Lung (tissue), 11 donors: ENCODE measurements at regions not wholly inside any gene's neighbourhood (a gene's known extent, or its start where the extent isn't known, plus 50 kb on each side); places are given as distances from the start of the nearest gene placed in this dataset.

Experiments used
- ATAC-seq: fragments of 200-7000 bp; cut with Tn5 transposase; one replicate; pipeline ENCODE4 v1.9.1; 2020; ENCODE audit warnings: moderate number of reproducible peaks; ENCODE audit not compliant: insufficient read depth, low FRiP score
- DNase-seq, 3 donors: peaks; one replicate each; pipeline ENCODE4 v3.0.0-alpha.2; 2013 to 2017
- H3K27ac ChIP-seq, 2 donors: one replicate each; pipeline ENCODE4 v1.5.1; 2013; ENCODE audit warnings: mild to moderate bottlenecking in 2 of 2, moderate library complexity in 2 of 2, control low read depth in 1 of 2, inconsistent platforms in 1 of 2, low read depth in 1 of 2, low read length in 1 of 2
- H3K27me3 ChIP-seq, 3 donors: one replicate each; pipeline ENCODE4 v1.5.1; 2013; ENCODE audit warnings: low read length in 2 of 3; ENCODE audit not compliant: control insufficient read depth in 3 of 3, insufficient read depth in 3 of 3
- H3K36me3 ChIP-seq, 4 donors: one replicate each; pipeline ENCODE4 v1.5.1; 2013; ENCODE audit warnings: low read length in 4 of 4, mild to moderate bottlenecking in 1 of 4, moderate library complexity in 1 of 4; ENCODE audit not compliant: control insufficient read depth in 4 of 4, insufficient read depth in 4 of 4
- H3K4me1 ChIP-seq, 5 donors: one replicate each; pipeline ENCODE4 v1.5.1; 2013; ENCODE audit warnings: low read length in 5 of 5, mild to moderate bottlenecking in 2 of 5, moderate library complexity in 1 of 5; ENCODE audit not compliant: control insufficient read depth in 5 of 5, insufficient read depth in 5 of 5
- H3K4me3 ChIP-seq: one replicate; pipeline ENCODE4 v1.5.1; 2013; ENCODE audit warnings: mild to moderate bottlenecking, control low read depth, moderate library complexity
- H3K9ac ChIP-seq, 2 donors: one replicate each; pipeline ENCODE4 v1.5.1; 2013; ENCODE audit warnings: low read length in 2 of 2, control low read depth in 1 of 2; ENCODE audit not compliant: insufficient read depth in 1 of 2
- H3K9me3 ChIP-seq, 4 donors: one replicate each; pipeline ENCODE4 v1.5.1; 2013; ENCODE audit warnings: low read length in 3 of 4, mild to moderate bottlenecking in 1 of 4, moderate library complexity in 1 of 4; ENCODE audit not compliant: control insufficient read depth in 4 of 4, insufficient read depth in 3 of 4
- CTCF ChIP-seq: IDR thresholded peaks from 2 replicates; pipeline ENCODE4 v1.5.1; 2012; ENCODE audit warnings: mild to moderate bottlenecking; ENCODE audit errors: control extremely low read depth, extremely low read depth
- WGBS, 2 donors: extraction: QIAGEN DNeasy Blood & Tissue Kit; methylation state at CpG; one replicate each; pipeline ENCODE4 v1.1.7; 2013; 5-methylcytosine and 5-hydroxymethylcytosine counted together
- donor health status: control.
- donor health status: control.
- donor health status: Bipolar disorder and iron deficiency.
- donor health status: healthy.
- donor health status: DM: yes; HTN: yes; CAD: no.

GRCh38 chr16:20249211-20249610 is 78.1 kb downstream of the GP2 start:
- Histone ChIP-seq H3K9me3 (no peaks in the 10 kb centered on the region), H3K4me3 (no peak overlapping the region), H3K27me3 (no peaks in the 10 kb centered on the region), H3K4me1 (no peaks in the 10 kb centered on the region), H3K27ac (no peak overlapping the region), H3K9ac (no peak overlapping the region), H3K36me3 (no peaks in the 10 kb centered on the region)
- ATAC-seq (no peak), DNase-seq (no peak)
- WGBS, 2 donors, result 62 to 78% methylated on average over 1 of the region's 1 CpG
- no peak for TF ChIP-seq CTCF

DNA sequence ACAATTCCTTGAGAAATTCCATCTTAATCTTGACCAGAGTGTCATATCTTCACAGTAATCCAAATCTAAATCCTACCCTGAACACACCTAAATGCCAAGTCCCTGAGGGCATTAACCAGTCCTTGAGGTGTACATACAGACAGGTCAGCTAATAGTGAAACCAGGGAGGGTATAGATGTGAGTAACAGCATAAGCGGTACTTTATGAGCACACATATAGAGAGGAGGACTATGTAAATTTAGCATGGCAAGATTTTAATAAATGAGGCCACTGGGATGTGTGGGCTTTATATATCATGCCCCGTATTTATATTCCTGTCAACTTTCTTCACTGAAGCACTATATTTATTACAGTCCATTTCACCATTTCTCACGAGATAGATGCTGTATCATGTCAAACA is 80.2 kb downstream of the GP2 start:
- Histone ChIP-seq H3K9ac (no peak overlapping the region), H3K27me3 (no peaks in the 10 kb centered on the region), H3K27ac (no peak overlapping the region), H3K4me3 (no peak overlapping the region), H3K9me3 (no peaks in the 10 kb centered on the region), H3K4me1 (no peaks in the 10 kb centered on the region), H3K36me3 (no peaks in the 10 kb centered on the region)
- TF ChIP-seq CTCF, result no peak
- no peak for ATAC-seq
- WGBS, 2 donors, result 72 to 75% methylated on average over 3 of the region's 3 CpGs
- no peak for DNase-seq

GRCh38 chr16:20243731-20244281 is 83.5 kb downstream of the GP2 start:
- H3K36me3 ChIP-seq, result no peaks in the 10 kb centered on the region
- H3K4me3 ChIP-seq, result no peak overlapping the region
- peaks cover 0 to 6% (median 0%) of the 10 kb centered on the region in 4 donors for H3K9me3 ChIP-seq
- H3K9ac ChIP-seq, result no peak overlapping the region
- no peak for DNase-seq
- H3K4me1 ChIP-seq, result no peaks in the 10 kb centered on the region
- no peak for TF ChIP-seq CTCF
- H3K27me3 ChIP-seq, result peaks cover 0 to 6% (median 0%) of the 10 kb centered on the region in 3 donors
- no peak overlapping the region for H3K27ac ChIP-seq
- no peak for ATAC-seq
- WGBS, 2 donors, result 20 to 32% methylated on average over 3 of the region's 3 CpGs

DNA sequence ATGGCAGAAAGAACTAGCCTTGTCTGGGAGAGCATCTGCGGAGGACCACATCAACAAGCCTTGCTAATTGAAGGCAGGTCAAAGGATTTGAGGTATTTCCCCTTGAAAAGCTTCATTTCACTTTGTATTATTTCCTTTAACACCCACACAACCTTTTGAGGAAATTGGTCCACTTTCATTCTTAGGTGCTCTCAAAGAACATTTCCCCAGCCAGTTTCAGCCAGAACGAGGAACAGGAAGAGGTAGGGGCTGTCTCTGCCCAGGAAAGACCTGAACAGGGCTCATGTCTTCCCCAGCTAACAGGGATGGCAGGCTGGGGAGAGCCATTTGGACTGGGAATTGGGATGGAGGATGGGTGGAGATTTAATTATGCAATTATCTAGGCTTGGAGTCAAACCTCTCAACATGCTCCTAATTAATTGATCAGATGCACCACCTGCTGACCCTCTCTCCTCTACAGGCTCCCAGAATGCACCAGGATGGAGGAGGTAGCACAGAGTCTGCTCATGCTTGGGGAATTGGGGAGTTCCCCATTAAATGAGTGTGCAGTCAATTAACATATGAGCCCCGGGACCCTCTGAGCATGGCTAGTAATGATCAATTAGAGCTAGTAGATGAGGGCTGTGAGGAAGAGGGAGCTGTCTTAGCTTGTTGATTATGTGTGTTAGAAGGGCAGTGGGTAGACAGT is 84.6 kb downstream of the GP2 start:
- no peak for ATAC-seq
- peaks cover 0 to 6% (median 0%) of the 10 kb centered on the region in 4 donors for H3K9me3 ChIP-seq
- H3K36me3 ChIP-seq, result no peaks in the 10 kb centered on the region
- H3K27ac ChIP-seq, result no peak overlapping the region
- no peak overlapping the region for H3K9ac ChIP-seq
- peaks cover 0 to 6% (median 0%) of the 10 kb centered on the region in 3 donors for H3K27me3 ChIP-seq
- WGBS, 2 donors, result 61 to 67% methylated on average over 3 of the region's 3 CpGs
- no peaks in the 10 kb centered on the region for H3K4me1 ChIP-seq
- H3K4me3 ChIP-seq, result no peak overlapping the region
- no peak for TF ChIP-seq CTCF
- no peak for DNase-seq
